ENCODE measurements at regions not wholly inside any gene's neighbourhood (a gene's known extent, or its start where the extent isn't known, plus 50 kb on each side); places are given as distances from the start of the nearest gene placed in this dataset.

- H3K4me3 ChIP-seq (ENCODE audit: low read depth, low read length), result no peak overlapping the region
- TF ChIP-seq, protein P1, sequence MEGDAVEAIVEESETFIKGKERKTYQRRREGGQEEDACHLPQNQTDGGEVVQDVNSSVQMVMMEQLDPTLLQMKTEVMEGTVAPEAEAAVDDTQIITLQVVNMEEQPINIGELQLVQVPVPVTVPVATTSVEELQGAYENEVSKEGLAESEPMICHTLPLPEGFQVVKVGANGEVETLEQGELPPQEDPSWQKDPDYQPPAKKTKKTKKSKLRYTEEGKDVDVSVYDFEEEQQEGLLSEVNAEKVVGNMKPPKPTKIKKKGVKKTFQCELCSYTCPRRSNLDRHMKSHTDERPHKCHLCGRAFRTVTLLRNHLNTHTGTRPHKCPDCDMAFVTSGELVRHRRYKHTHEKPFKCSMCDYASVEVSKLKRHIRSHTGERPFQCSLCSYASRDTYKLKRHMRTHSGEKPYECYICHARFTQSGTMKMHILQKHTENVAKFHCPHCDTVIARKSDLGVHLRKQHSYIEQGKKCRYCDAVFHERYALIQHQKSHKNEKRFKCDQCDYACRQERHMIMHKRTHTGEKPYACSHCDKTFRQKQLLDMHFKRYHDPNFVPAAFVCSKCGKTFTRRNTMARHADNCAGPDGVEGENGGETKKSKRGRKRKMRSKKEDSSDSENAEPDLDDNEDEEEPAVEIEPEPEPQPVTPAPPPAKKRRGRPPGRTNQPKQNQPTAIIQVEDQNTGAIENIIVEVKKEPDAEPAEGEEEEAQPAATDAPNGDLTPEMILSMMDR (conservative IDR thresholded peaks at IDR 0.05; ENCODE audit: low read depth, low read length), result no peak
- no peak for DNase-seq (ENCODE audit: low read depth)
Observed at GRCh38 chr14:104284636-104285507, 146.5 kb downstream of the KIF26A start.

GRCh38 chr14:104285508-104285840 is 147.1 kb downstream of the KIF26A start:
- TF ChIP-seq, protein P1 (conservative IDR thresholded peaks at IDR 0.05; ENCODE audit: low read depth, low read length), result no peak
- H3K4me3 ChIP-seq (ENCODE audit: low read depth, low read length), result no peak overlapping the region
- no peak for DNase-seq (ENCODE audit: low read depth)

GRCh38 chr14:104286086-104286485 is 147.7 kb downstream of the KIF26A start:
- no peak for DNase-seq (ENCODE audit: low read depth)
- TF ChIP-seq, protein P1 (conservative IDR thresholded peaks at IDR 0.05; ENCODE audit: low read depth, low read length), result no peak
- H3K4me3 ChIP-seq (ENCODE audit: low read depth, low read length), result no peak overlapping the region

DNA sequence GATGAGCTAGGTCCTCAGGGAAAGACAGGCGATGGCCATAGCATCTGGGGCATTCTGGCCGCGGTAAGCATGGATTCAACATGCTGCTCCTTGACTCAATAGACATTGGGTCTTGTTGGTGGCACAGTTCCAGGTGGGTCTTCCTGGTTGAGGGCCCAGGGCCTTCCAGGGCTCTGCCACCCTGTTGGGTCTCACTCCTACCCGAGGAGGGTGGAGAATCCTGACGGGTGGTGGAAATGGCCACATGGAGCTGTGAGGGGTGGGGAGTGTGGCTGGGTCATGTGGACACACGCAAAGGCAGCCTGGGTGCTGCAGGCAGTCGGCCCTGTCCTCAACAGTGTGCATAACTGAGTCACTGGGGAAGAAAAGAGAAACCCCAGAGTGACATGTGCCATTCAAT is 148.1 kb downstream of the KIF26A start:
- no peak for DNase-seq (ENCODE audit: low read depth)

GRCh38 chr14:104287301-104288009 is 149.1 kb downstream of the KIF26A start:
- no peak for DNase-seq (ENCODE audit: low read depth)
- no peak overlapping the region for H3K4me3 ChIP-seq (ENCODE audit: low read depth, low read length)
- TF ChIP-seq, protein P1 (conservative IDR thresholded peaks at IDR 0.05; ENCODE audit: low read depth, low read length), result no peak

More for the DNA sequence above, 148.1 kb downstream of the KIF26A start:
- TF ChIP-seq, protein P1 (conservative IDR thresholded peaks at IDR 0.05; ENCODE audit: low read depth, low read length), result no peak
- no peak overlapping the region for H3K4me3 ChIP-seq (ENCODE audit: low read depth, low read length)

DNA sequence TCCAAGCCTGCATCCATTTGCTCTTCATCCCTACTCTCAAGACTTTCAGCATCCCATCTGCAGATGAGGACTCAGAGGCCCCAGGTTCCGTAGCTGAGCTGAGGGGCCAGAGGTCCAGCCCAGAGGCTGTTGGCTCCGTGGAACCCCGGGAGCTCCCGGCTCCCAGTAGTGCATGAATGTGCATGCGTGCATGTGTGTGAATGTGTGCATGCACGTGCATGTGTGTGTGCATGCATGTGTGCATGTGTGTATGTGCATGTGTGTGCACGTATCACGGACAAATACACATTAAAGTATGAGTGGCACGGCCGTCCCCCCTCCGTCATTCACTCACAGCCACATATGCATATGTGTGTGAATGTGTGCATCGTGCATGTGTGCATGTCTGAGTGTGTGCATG is 149.9 kb downstream of the KIF26A start:
- TF ChIP-seq, protein P1 (conservative IDR thresholded peaks at IDR 0.05; ENCODE audit: low read depth, low read length), result no peak
- H3K4me3 ChIP-seq (ENCODE audit: low read depth, low read length), result no peak overlapping the region
- no peak for DNase-seq (ENCODE audit: low read depth)
